NAMALWA (cell line): ENCODE measurements at regions not wholly inside any gene's neighbourhood (a gene's known extent, or its start where the extent isn't known, plus 50 kb on each side); places are given as distances from the start of the nearest gene placed in this dataset.

Experiments
- DNase-seq: peaks from one replicate; pipeline ENCODE4 v3.0.0-alpha.2; 2015; ENCODE audit warnings: low spot score

GRCh38 chr15:31151301-31152233, 50.0 kb upstream of the TRPM1 start:
- DNase-seq = no peak

DNA sequence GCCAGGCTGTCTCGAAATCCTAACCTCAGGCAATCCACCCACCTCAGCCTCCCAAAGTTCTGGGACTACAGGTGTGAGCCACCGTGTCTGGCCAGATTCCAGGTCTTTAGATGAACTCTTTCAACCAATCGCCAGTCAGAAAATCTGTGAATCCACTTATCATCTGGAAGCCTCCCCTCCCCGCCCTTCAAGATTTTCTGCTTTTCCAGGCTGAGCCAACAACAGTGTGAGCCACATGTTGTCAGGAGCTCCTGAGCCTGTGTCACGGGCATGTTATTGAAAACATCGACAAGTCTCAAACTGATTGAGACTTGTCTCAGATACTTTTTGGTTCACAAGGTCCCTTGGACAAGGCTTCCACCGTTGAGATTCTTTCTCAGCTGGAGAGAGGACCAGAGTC, 52.0 kb upstream of the TRPM1 start:
- no peak for DNase-seq

DNA sequence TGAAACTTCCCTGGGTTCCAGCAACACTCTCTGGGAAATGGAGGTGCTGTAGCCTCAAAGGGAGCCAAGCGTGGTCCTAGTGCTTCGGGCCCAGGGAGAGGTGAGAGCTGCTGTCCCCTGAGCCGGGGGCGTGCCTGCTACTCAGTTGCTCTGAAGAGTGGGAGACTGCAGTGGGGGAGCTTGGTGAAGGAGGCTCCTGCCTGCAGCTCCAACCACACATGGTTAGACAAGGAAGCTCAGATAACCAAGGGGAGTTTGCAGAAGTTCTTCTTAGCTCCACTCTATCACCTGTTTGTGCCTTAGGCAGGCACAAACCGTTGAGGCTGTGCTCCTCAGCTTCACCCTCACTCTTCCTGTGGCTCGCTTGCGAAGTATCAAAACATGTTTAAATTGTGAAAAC, 53.6 kb upstream of the TRPM1 start:
- no peak for DNase-seq

DNA sequence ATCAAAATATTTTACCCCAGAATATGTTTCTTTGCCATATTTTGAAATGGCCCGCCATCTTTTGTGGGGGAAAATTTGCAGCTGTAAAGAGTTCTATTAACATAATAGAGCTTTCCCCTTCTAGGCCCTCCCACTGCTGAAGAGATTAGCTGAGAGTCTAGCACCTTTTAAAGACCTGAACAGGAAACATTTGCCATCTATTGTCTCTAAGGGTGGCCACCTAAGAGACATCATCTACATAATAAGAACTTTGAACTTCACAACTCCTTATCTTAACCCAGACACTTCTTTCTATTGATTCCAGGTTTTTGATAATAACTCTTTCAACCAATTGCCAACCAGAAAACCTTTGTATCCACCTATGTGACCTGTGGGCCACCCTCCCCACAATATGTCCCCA, 54.7 kb upstream of the TRPM1 start:
- DNase-seq = no peak

DNA sequence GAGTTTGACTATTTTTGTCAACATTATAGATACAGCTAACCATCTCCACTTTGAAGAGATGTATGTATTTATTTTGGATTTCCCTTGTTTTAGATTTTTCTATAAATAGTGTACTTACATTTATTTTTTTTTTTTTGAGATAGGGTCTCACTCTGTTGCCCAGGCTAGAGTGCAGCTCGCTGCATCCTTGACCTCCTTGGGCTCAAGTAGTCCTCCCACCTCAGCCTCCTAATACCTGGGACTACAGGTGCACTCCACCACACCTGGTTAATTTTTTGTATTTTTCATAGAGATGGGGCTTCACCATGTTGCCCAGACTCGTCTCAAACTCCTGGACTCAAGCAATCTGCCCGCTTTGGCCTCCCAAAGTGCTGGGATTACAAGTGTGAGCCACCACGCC, 55.3 kb upstream of the TRPM1 start:
- no peak for DNase-seq

DNA sequence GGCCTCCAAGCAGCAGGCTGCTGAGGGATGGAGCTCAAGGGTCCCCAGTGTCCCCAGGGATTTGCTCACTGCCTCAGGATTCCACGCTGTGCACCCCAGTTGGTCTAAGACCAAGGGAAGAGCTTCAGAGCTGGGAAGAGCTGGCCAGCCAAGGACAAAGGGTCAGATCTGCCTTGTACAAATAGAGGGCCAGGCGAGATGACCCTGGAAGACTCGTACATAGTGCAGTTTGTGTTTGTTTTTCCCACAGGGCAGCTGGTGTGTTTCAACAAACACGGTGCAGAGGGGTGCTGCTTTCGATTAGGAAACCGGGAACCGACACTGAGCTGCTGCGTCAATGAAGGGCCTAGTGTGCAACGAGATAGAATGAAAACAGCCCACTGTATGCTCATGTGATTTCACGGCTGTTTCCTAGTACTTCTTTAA, 56.1 kb upstream of the TRPM1 start:
- DNase-seq = no peak

DNA sequence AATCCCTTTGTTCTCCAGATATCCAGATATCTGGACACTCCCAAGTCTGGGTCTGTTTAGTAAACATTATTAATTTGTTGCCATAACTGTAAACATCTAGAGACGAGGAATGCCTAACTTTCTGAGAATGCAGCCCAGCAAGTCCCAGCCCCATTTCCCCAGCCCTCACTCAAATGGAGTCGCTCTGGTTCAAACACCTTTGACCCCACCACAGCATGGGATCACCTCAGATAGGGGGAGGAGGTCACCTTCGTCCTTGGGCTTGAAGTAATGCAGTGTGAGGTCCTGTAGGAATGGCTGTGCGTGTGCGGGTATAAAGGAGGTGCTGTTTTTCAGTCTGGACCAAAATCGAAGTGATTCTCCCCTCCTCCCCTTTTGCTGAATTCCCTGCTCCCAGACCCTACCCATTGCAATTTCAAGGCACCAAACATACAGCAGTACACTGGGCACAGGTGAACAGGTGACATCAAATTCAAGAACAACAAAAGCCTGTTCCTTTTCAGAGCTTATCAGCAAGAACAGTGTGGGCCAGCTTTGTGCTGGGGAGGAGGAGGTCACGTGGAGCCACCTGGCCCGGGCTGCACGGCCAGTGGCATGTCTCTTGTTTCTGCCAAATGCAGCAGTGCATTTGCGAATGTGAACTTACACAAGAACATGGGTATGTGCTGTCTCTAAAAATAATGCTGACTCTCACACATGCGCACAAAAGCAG, 57.5 kb upstream of the TRPM1 start:
- DNase-seq = no peak

DNA sequence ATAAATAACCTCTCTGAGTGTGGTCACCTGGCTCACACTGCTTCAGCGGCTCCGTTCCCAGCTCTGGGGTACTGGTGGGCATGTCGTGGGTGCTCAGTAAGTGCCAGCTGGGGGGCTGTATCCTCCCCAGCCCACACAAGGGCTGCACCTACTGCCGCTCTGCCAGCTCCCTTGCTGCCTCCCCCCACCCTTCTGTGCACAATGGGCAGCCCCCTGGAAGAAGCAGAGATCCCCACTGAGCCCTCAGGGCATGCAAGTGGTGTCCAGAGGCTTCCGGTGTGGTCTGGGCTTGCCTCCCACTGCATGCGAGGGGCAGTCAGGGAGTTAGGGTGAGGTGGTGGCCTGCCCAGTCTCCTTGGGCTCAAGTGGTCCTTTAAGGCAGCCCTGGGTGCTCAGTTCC, 58.3 kb upstream of the TRPM1 start:
- no peak for DNase-seq

- no peak for DNase-seq
Measured at GRCh38 chr15:31160297-31160696, 58.8 kb upstream of the TRPM1 start.

DNA sequence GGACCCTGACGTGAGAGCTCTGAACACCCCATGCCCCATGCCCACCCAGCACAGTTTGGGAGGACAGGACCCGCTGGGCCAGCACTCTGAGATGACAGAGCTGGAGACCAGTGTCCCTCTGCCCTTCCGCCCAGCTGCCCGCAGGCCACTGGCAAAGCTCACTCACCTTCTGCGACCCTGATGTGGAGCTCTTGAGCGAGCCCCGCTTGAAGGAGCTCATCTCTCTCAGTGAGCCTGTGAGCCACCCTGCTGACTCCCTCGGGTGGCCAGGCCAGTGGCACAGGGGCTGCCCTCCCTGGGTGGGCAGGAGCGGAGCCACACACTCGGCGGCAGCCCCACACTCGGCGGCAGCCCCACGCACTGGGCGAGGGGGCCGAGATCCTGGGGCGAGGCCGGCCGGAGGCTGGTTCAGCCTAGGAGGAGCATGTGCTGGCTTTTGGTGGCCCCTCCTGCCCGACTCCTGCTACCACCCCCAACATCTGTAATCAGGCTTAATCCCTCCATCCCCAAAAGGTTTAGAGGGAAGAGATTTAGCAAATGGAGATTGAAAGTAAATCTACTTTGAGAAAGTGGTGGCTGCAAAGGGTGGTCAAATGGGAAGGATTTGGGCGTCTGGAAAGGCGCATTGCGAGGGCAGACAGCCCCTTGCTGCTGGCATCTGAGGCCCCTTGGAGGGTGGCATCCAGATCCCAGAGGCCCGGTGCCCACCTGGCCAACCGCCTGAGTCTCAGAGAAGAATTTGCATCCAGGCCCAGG, 59.4 kb upstream of the TRPM1 start:
- no peak for DNase-seq

DNA sequence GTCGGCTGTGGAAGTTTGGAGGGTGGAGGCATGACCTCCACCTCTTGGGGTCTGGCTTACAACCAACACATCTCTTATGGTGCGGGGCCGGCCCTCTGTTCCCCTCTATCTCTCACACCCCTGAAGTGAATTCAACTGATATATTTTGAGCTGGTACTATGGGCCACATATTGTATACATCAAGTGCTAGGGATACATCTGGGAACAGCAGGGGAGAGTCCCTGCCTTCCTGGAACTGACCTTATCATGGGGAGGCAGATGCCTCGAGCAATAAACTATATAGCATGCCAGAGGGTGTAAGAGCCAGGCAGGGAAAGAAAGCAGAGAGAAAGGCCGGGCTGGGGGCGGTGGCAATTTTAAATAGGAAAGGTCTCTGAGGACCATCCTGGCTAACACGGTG, 60.4 kb upstream of the TRPM1 start:
- no peak for DNase-seq

- DNase-seq = no peak
Measured at GRCh38 chr15:31162721-31163510, 61.4 kb upstream of the TRPM1 start.

- DNase-seq = no peak
Measured at GRCh38 chr15:31163769-31164572, 62.4 kb upstream of the TRPM1 start.

- DNase-seq = no peak
Measured at GRCh38 chr15:31164573-31164912, 63.0 kb upstream of the TRPM1 start.

- DNase-seq = no peak
Measured at GRCh38 chr15:31169558-31169957, 68.0 kb upstream of the TRPM1 start.

DNA sequence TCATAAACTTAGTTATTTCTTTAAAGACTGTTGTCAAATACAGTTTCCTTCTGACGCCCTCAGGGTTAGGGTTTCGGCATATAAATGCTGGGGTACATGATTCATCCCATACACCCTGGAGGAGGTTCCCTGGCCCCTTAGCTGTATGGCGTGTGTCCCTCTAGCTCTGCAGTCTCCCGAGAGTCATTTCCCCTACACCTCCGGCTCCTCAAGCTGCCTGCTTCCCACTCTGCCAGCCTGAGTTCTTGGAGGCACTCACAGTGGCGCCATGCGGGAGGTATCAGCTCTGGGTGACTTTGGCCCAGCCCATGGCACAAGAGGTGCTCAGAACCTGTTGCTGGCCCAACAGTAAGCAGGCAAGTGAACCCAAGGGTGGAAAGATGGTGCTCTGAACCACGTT, 70.2 kb upstream of the TRPM1 start:
- DNase-seq = no peak

- no peak for DNase-seq
Measured at GRCh38 chr15:31172606-31173005, 71.1 kb upstream of the TRPM1 start.

- DNase-seq = no peak
Measured at GRCh38 chr15:31173790-31174450, 72.4 kb upstream of the TRPM1 start.

- DNase-seq = no peak
Measured at GRCh38 chr15:31175484-31175883, 74.0 kb upstream of the TRPM1 start.

DNA sequence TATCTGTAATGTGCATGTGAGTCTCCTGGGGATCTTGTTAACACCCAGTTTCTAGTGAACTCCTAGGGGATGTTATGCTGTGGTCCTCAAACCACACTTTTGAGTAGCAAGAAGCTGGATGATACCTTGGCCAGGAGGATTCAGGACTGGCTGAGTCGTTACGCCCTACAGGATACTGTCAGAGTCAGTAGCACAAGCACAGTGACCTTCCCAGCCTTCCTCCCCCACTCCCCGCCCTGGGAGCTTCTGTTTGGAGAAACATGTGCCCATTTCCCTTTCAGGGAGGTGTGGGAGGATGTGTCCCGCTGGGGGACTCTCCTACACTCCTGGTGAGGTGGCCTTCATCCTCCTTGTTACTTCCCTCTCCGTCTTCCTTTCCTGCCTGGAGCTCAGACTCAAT, 76.4 kb upstream of the TRPM1 start:
- DNase-seq = no peak

GRCh38 chr15:31178705-31179104, 77.2 kb upstream of the TRPM1 start:
- DNase-seq = no peak
